Neural progenitor cell (in vitro differentiated cells): ENCODE measurements at regions not wholly inside any gene's neighbourhood (a gene's known extent, or its start where the extent isn't known, plus 50 kb on each side); places are given as distances from the start of the nearest gene placed in this dataset.

Experiments
- DNase-seq: peaks from one replicate; pipeline ENCODE4 v3.0.0-alpha.2; 2016; ENCODE audit warnings: low spot score
- H2AFZ ChIP-seq: fragments of 200-600 bp; sonication (generic); replicated peaks from 2 replicates; pipeline ENCODE4 v1.6.1; 2016; ENCODE audit warnings: antibody characterized with exemption
- H3F3A ChIP-seq: fragments of 200-600 bp; sonication (generic); 2 replicates; pipeline ENCODE4 v1.6.1; 2016; ENCODE audit warnings: antibody characterized with exemption, low read depth
- H3K27ac ChIP-seq: fragments of 200-600 bp; sonication (generic); 2 replicates; pipeline ENCODE4 v1.5.1; 2016; ENCODE audit warnings: mild to moderate bottlenecking
- H3K27me3 ChIP-seq: fragments of 200-600 bp; sonication (generic); 2 replicates; pipeline ENCODE4 v1.6.1; 2016; ENCODE audit warnings: mild to moderate bottlenecking, moderate library complexity
- H3K36me3 ChIP-seq: fragments of 200-600 bp; sonication (generic); 2 replicates; pipeline ENCODE4 v1.5.1; 2016
- H3K4me1 ChIP-seq: fragments of 200-600 bp; sonication (generic); 2 replicates; pipeline ENCODE4 v1.6.1; 2016; ENCODE audit warnings: mixed run types
- H3K4me2 ChIP-seq: fragments of 200-600 bp; sonication (generic); 2 replicates; pipeline ENCODE4 v1.6.1; 2016
- H3K4me3 ChIP-seq: fragments of 200-600 bp; sonication (generic); 2 replicates; pipeline ENCODE4 v1.5.1; 2016
- H3K79me2 ChIP-seq: fragments of 200-600 bp; sonication (generic); 2 replicates; pipeline ENCODE4 v1.6.1; 2016; ENCODE audit warnings: low read depth
- H3K9ac ChIP-seq: fragments of 200-600 bp; sonication (generic); 2 replicates; pipeline ENCODE4 v1.6.1; 2016
- H3K9me3 ChIP-seq: fragments of 200-600 bp; sonication (generic); 2 replicates; pipeline ENCODE4 v1.5.1; 2016; ENCODE audit warnings: low read depth
- H4K20me1 ChIP-seq: fragments of 200-600 bp; sonication (generic); 2 replicates; pipeline ENCODE4 v1.6.1; 2016; ENCODE audit warnings: low read depth
- H3K27ac Mint-ChIP-seq: 3 replicates; pipeline ENCODE4 v1.8.0; 2021; ENCODE audit warnings: mixed read lengths
- H3K27me3 Mint-ChIP-seq: 2 replicates; pipeline ENCODE4 v1.8.0; 2022; ENCODE audit warnings: low read depth, mild to moderate bottlenecking, inconsistent platforms, moderate library complexity, mixed read lengths; ENCODE audit not compliant: insufficient read depth
- H3K36me3 Mint-ChIP-seq: 3 replicates; pipeline ENCODE4 v1.8.0; 2021; ENCODE audit warnings: mixed read lengths
- H3K4me1 Mint-ChIP-seq: 3 replicates; pipeline ENCODE4 v1.8.0; 2021; ENCODE audit warnings: mixed read lengths
- H3K4me3 Mint-ChIP-seq: 3 replicates; pipeline ENCODE4 v1.8.0; 2021; ENCODE audit warnings: mild to moderate bottlenecking, moderate library complexity, mixed read lengths
- H3K9me3 Mint-ChIP-seq: 3 replicates; pipeline ENCODE4 v1.8.0; 2020; ENCODE audit warnings: mixed read lengths
- EZH2 ChIP-seq: fragments of 200-600 bp; sonication (generic); IDR thresholded peaks from 2 replicates; pipeline ENCODE4 v1.6.1; 2017; ENCODE audit warnings: antibody characterized with exemption, mild to moderate bottlenecking, moderate library complexity
- EZH2phosphoT487 ChIP-seq: fragments of 200-600 bp; sonication (generic); IDR thresholded peaks from 2 replicates; pipeline ENCODE4 v1.6.1; 2017; ENCODE audit warnings: antibody characterized with exemption
- TF ChIP-seq, protein P1 (sequence below): fragments of 200-600 bp; sonication (generic); IDR thresholded peaks from 2 replicates; pipeline ENCODE4 v1.5.1; 2017; ENCODE audit warnings: antibody characterized with exemption, mild to moderate bottlenecking

- Mint-ChIP-seq H3K27me3 (peaks cover 6% of the 10 kb centered on the region), H3K27ac (peak overlapping the region; percentile 84), H3K36me3 (no peaks in the 10 kb centered on the region), H3K4me1 (peaks cover 24% of the 10 kb centered on the region), H3K4me3 (no peak overlapping the region), H3K9me3 (peaks cover 20% of the 10 kb centered on the region)
- Histone ChIP-seq H3F3A (no peaks in the 10 kb centered on the region), H3K4me1 (no peaks in the 10 kb centered on the region), H3K27ac (no peak overlapping the region), H3K9me3 (no peaks in the 10 kb centered on the region), H3K9ac (no peak overlapping the region), H3K27me3 (no peaks in the 10 kb centered on the region), H3K4me3 (no peak overlapping the region), H2AFZ (no peak overlapping the region), H3K4me2 (no peak overlapping the region), H4K20me1 (no peaks in the 10 kb centered on the region), H3K36me3 (no peaks in the 10 kb centered on the region), H3K79me2 (no peaks in the 10 kb centered on the region)
- no peak for DNase-seq
- TF ChIP-seq EZH2 (no peak), EZH2phosphoT487 (no peak)
- TF ChIP-seq, protein P1, sequence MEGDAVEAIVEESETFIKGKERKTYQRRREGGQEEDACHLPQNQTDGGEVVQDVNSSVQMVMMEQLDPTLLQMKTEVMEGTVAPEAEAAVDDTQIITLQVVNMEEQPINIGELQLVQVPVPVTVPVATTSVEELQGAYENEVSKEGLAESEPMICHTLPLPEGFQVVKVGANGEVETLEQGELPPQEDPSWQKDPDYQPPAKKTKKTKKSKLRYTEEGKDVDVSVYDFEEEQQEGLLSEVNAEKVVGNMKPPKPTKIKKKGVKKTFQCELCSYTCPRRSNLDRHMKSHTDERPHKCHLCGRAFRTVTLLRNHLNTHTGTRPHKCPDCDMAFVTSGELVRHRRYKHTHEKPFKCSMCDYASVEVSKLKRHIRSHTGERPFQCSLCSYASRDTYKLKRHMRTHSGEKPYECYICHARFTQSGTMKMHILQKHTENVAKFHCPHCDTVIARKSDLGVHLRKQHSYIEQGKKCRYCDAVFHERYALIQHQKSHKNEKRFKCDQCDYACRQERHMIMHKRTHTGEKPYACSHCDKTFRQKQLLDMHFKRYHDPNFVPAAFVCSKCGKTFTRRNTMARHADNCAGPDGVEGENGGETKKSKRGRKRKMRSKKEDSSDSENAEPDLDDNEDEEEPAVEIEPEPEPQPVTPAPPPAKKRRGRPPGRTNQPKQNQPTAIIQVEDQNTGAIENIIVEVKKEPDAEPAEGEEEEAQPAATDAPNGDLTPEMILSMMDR = no peak
Measured at GRCh38 chr13:112241288-112241687, 134.9 kb upstream of the SPACA7 start.

DNA sequence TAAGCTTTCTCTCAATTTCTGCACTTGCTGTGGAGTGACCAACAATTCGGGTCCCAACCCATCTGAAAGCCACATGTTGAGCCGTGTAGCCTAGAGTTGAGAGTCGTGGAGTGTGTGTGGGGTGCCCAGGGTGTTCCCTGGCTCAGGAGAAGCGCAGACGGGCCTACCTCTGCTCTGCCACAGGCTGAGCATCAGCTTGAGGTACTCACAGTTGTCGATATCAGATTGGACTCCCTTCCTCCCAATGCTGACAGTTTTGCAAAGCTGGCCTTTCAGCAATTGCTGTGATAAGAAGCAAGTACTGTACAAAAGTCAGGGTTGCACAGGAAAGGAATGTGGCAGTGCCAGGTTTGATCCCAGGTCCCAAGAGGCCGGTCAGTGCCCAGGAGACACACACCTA is 133.4 kb upstream of the SPACA7 start:
- Histone ChIP-seq H3K9ac (no peak overlapping the region), H4K20me1 (no peaks in the 10 kb centered on the region), H3K79me2 (no peaks in the 10 kb centered on the region), H2AFZ (no peak overlapping the region), H3K4me3 (no peak overlapping the region), H3K27ac (no peak overlapping the region), H3K36me3 (no peaks in the 10 kb centered on the region), H3K9me3 (no peaks in the 10 kb centered on the region), H3F3A (no peaks in the 10 kb centered on the region), H3K4me2 (no peak overlapping the region), H3K27me3 (no peaks in the 10 kb centered on the region), H3K4me1 (no peaks in the 10 kb centered on the region)
- Mint-ChIP-seq H3K4me1 (peaks cover 32% of the 10 kb centered on the region), H3K36me3 (no peaks in the 10 kb centered on the region), H3K27me3 (peaks cover 4% of the 10 kb centered on the region), H3K27ac (no peak overlapping the region), H3K4me3 (no peak overlapping the region), H3K9me3 (peaks cover 16% of the 10 kb centered on the region)
- TF ChIP-seq, protein P1 = no peak
- no peak for TF ChIP-seq EZH2
- no peak for TF ChIP-seq EZH2phosphoT487
- DNase-seq = no peak

DNA sequence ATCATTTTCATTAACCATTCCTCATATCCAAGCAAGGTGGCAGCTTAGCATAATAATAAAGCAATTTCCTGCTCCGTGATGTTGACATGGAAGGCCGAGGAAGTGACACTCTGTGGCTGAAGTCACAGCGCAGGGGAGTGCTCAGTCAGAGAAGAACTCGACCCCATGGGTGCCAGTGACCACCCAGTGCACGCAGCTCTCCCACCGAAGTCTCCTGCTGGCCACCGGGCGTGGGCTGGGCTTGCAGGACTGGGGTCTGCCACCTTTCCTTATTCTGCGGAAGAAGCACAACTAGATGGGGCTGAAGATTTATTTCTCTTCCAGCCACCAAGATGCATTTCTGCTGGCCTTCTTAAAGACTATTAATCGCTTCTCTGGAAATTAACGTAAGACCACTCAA is 132.1 kb upstream of the SPACA7 start:
- Mint-ChIP-seq H3K27ac (no peak overlapping the region), H3K4me1 (peaks cover 44% of the 10 kb centered on the region), H3K36me3 (no peaks in the 10 kb centered on the region), H3K27me3 (peaks cover 3% of the 10 kb centered on the region), H3K9me3 (peaks cover 10% of the 10 kb centered on the region), H3K4me3 (no peak overlapping the region)
- Histone ChIP-seq H3K79me2 (no peaks in the 10 kb centered on the region), H4K20me1 (no peaks in the 10 kb centered on the region), H2AFZ (no peak overlapping the region), H3F3A (no peaks in the 10 kb centered on the region), H3K4me3 (no peak overlapping the region), H3K4me1 (peaks cover 9% of the 10 kb centered on the region), H3K36me3 (no peaks in the 10 kb centered on the region), H3K27ac (no peak overlapping the region), H3K4me2 (no peak overlapping the region), H3K9me3 (no peaks in the 10 kb centered on the region), H3K9ac (no peak overlapping the region), H3K27me3 (no peaks in the 10 kb centered on the region)
- DNase-seq = no peak
- TF ChIP-seq EZH2 = no peak
- TF ChIP-seq, protein P1 = no peak
